Adipocyte (in vitro differentiated cells): ENCODE measurements at regions not wholly inside any gene's neighbourhood (a gene's known extent, or its start where the extent isn't known, plus 50 kb on each side); places are given as distances from the start of the nearest gene placed in this dataset.

Experiments
- DNase-seq: peaks from one replicate; pipeline ENCODE4 v3.0.0-alpha.2; 2015; ENCODE audit warnings: low read depth
- H3K27me3 ChIP-seq: replicated peaks from 2 replicates; pipeline ENCODE4 v1.7.0; 2013; ENCODE audit warnings: mild to moderate bottlenecking, low read length, moderate library complexity; ENCODE audit not compliant: control insufficient read depth, insufficient read depth
- H3K36me3 ChIP-seq: 2 replicates; pipeline ENCODE4 v1.7.0; 2013; ENCODE audit warnings: low read length, mild to moderate bottlenecking, moderate library complexity; ENCODE audit not compliant: control insufficient read depth, insufficient read depth, severe bottlenecking
- H3K4me1 ChIP-seq: 2 replicates; pipeline ENCODE4 v1.7.0; 2013; ENCODE audit warnings: mild to moderate bottlenecking, low read length, moderate library complexity; ENCODE audit not compliant: control insufficient read depth, insufficient read depth
- H3K4me3 ChIP-seq: 2 replicates; pipeline ENCODE4 v1.7.0; 2013; ENCODE audit warnings: mild to moderate bottlenecking, low read length, moderate library complexity
- H3K9ac ChIP-seq: 2 replicates; pipeline ENCODE4 v1.7.0; 2013; ENCODE audit warnings: mild to moderate bottlenecking, low read length, moderate library complexity
- H3K9me3 ChIP-seq: 2 replicates; pipeline ENCODE4 v1.7.0; 2013; ENCODE audit warnings: mild to moderate bottlenecking, low read length, moderate library complexity; ENCODE audit not compliant: control insufficient read depth

- no peaks in the 10 kb centered on the region for H3K27me3 ChIP-seq
- H3K9ac ChIP-seq: no peak overlapping the region
- H3K36me3 ChIP-seq: no peaks in the 10 kb centered on the region
- no peaks in the 10 kb centered on the region for H3K9me3 ChIP-seq
- peaks cover 21% of the 10 kb centered on the region for H3K4me1 ChIP-seq
- DNase-seq: no peak
- no peak overlapping the region for H3K4me3 ChIP-seq
Measured at GRCh38 chr5:124627815-124628595, 118.4 kb downstream of the ZNF608 start.

GRCh38 chr5:124626053-124626452 is 120.4 kb downstream of the ZNF608 start:
- Histone ChIP-seq H3K4me1 (peaks cover 19% of the 10 kb centered on the region), H3K27me3 (no peaks in the 10 kb centered on the region), H3K9ac (no peak overlapping the region), H3K36me3 (no peaks in the 10 kb centered on the region), H3K9me3 (no peaks in the 10 kb centered on the region), H3K4me3 (no peak overlapping the region)
- no peak for DNase-seq

GRCh38 chr5:124623265-124623664 is 123.2 kb downstream of the ZNF608 start:
- Histone ChIP-seq H3K4me1 (no peaks in the 10 kb centered on the region), H3K9ac (no peak overlapping the region), H3K4me3 (no peak overlapping the region), H3K27me3 (no peaks in the 10 kb centered on the region), H3K36me3 (no peaks in the 10 kb centered on the region), H3K9me3 (no peaks in the 10 kb centered on the region)
- no peak for DNase-seq

GRCh38 chr5:124622851-124623250 is 123.6 kb downstream of the ZNF608 start:
- DNase-seq: no peak
- Histone ChIP-seq H3K9ac (no peak overlapping the region), H3K36me3 (no peaks in the 10 kb centered on the region), H3K9me3 (no peaks in the 10 kb centered on the region), H3K4me1 (no peaks in the 10 kb centered on the region), H3K27me3 (no peaks in the 10 kb centered on the region), H3K4me3 (no peak overlapping the region)

- Histone ChIP-seq H3K9me3 (no peaks in the 10 kb centered on the region), H3K4me1 (no peaks in the 10 kb centered on the region), H3K9ac (no peak overlapping the region), H3K27me3 (no peaks in the 10 kb centered on the region), H3K4me3 (no peak overlapping the region), H3K36me3 (no peaks in the 10 kb centered on the region)
- DNase-seq: no peak
Measured at GRCh38 chr5:124621279-124621678, 125.2 kb downstream of the ZNF608 start.

GRCh38 chr5:124620743-124621142 is 125.7 kb downstream of the ZNF608 start:
- Histone ChIP-seq H3K4me3 (no peak overlapping the region), H3K27me3 (no peaks in the 10 kb centered on the region), H3K9me3 (no peaks in the 10 kb centered on the region), H3K4me1 (no peaks in the 10 kb centered on the region), H3K9ac (no peak overlapping the region), H3K36me3 (no peaks in the 10 kb centered on the region)
- DNase-seq: no peak

GRCh38 chr5:124619121-124619520 is 127.3 kb downstream of the ZNF608 start:
- Histone ChIP-seq H3K4me3 (no peak overlapping the region), H3K36me3 (no peaks in the 10 kb centered on the region), H3K4me1 (no peaks in the 10 kb centered on the region), H3K9me3 (no peaks in the 10 kb centered on the region), H3K27me3 (no peaks in the 10 kb centered on the region), H3K9ac (no peak overlapping the region)
- no peak for DNase-seq

- H3K9ac ChIP-seq: no peak overlapping the region
Measured at GRCh38 chr5:124617787-124618186, 128.7 kb downstream of the ZNF608 start.

GRCh38 chr5:124614836-124615385 is 131.5 kb downstream of the ZNF608 start:
- Histone ChIP-seq H3K36me3 (no peaks in the 10 kb centered on the region), H3K9ac (no peak overlapping the region), H3K4me1 (no peaks in the 10 kb centered on the region), H3K27me3 (no peaks in the 10 kb centered on the region), H3K9me3 (no peaks in the 10 kb centered on the region), H3K4me3 (no peak overlapping the region)
- DNase-seq: no peak

More at GRCh38 chr5:124617787-124618186, 128.7 kb downstream of the ZNF608 start:
- no peaks in the 10 kb centered on the region for H3K4me1 ChIP-seq
- H3K9me3 ChIP-seq: no peaks in the 10 kb centered on the region
- DNase-seq: no peak
- no peaks in the 10 kb centered on the region for H3K27me3 ChIP-seq
- no peaks in the 10 kb centered on the region for H3K36me3 ChIP-seq
- H3K4me3 ChIP-seq: no peak overlapping the region

GRCh38 chr5:124614105-124614504 is 132.3 kb downstream of the ZNF608 start:
- Histone ChIP-seq H3K4me3 (no peak overlapping the region), H3K9ac (no peak overlapping the region), H3K36me3 (no peaks in the 10 kb centered on the region), H3K9me3 (no peaks in the 10 kb centered on the region), H3K4me1 (no peaks in the 10 kb centered on the region), H3K27me3 (no peaks in the 10 kb centered on the region)
- DNase-seq: peak; percentile 22

GRCh38 chr5:124613273-124613953 is 133.0 kb downstream of the ZNF608 start:
- Histone ChIP-seq H3K9ac (no peak overlapping the region), H3K4me1 (no peaks in the 10 kb centered on the region), H3K4me3 (no peak overlapping the region), H3K27me3 (no peaks in the 10 kb centered on the region), H3K9me3 (no peaks in the 10 kb centered on the region), H3K36me3 (no peaks in the 10 kb centered on the region)
- DNase-seq: no peak
